ENCODE measurements at regions not wholly inside any gene's neighbourhood (a gene's known extent, or its start where the extent isn't known, plus 50 kb on each side); places are given as distances from the start of the nearest gene placed in this dataset.

GRCh38 chr3:76415384-76415783 lies 624.5 kb upstream of the ROBO2 start:
- TF ChIP-seq TSHZ2 (CRISPR knock-in tag; IDR thresholded peaks at IDR 0.05), result no peak
- TF ChIP-seq ZC3H10 (CRISPR knock-in tag; IDR thresholded peaks at IDR 0.05), result no peak
- TF ChIP-seq ARNTL (CRISPR knock-in tag; IDR thresholded peaks at IDR 0.05; ENCODE audit: borderline replicate concordance, low read depth), result no peak
- no peak for ATAC-seq

GRCh38 chr3:76429581-76430177 lies 610.2 kb upstream of the ROBO2 start:
- TF ChIP-seq CSRNP3 (CRISPR knock-in tag; IDR thresholded peaks at IDR 0.05) (no peak), CSDC2 (CRISPR knock-in tag; IDR thresholded peaks at IDR 0.05) (no peak), ZNF70 (CRISPR knock-in tag; IDR thresholded peaks at IDR 0.05) (no peak), ISL1 (CRISPR knock-in tag; IDR thresholded peaks at IDR 0.05) (no peak), ZNF565 (CRISPR knock-in tag; conservative IDR thresholded peaks at IDR 0.05; ENCODE audit: low read depth) (no peak), TSHZ2 (CRISPR knock-in tag; IDR thresholded peaks at IDR 0.05) (no peak), SNAI2 (CRISPR knock-in tag; IDR thresholded peaks at IDR 0.05) (no peak), PATZ1 (CRISPR knock-in tag; IDR thresholded peaks at IDR 0.05; ENCODE audit: borderline replicate concordance) (no peak), BACH2 (CRISPR knock-in tag; IDR thresholded peaks at IDR 0.05; ENCODE audit: borderline replicate concordance) (no peak)
- ATAC-seq, result no peak

- TF ChIP-seq, protein P1, sequence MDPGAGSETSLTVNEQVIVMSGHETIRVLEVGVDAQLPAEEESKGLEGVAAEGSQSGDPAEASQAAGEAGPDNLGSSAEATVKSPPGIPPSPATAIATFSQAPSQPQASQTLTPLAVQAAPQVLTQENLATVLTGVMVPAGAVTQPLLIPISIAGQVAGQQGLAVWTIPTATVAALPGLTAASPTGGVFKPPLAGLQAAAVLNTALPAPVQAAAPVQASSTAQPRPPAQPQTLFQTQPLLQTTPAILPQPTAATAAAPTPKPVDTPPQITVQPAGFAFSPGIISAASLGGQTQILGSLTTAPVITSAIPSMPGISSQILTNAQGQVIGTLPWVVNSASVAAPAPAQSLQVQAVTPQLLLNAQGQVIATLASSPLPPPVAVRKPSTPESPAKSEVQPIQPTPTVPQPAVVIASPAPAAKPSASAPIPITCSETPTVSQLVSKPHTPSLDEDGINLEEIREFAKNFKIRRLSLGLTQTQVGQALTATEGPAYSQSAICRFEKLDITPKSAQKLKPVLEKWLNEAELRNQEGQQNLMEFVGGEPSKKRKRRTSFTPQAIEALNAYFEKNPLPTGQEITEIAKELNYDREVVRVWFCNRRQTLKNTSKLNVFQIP (CRISPR knock-in tag; IDR thresholded peaks at IDR 0.05; ENCODE audit: borderline replicate concordance, low read depth), result no peak
- TF ChIP-seq ZFP3 (CRISPR knock-in tag; IDR thresholded peaks at IDR 0.05) (no peak), ZNF565 (CRISPR knock-in tag; conservative IDR thresholded peaks at IDR 0.05; ENCODE audit: low read depth) (no peak), CSRNP3 (CRISPR knock-in tag; IDR thresholded peaks at IDR 0.05) (no peak), ZNF70 (CRISPR knock-in tag; IDR thresholded peaks at IDR 0.05) (no peak), TOX (CRISPR knock-in tag; IDR thresholded peaks at IDR 0.05; ENCODE audit: borderline replicate concordance) (no peak), RARB (CRISPR knock-in tag; IDR thresholded peaks at IDR 0.05) (no peak), OSR1 (CRISPR knock-in tag; IDR thresholded peaks at IDR 0.05) (no peak), SNAI2 (CRISPR knock-in tag; IDR thresholded peaks at IDR 0.05) (no peak)
- TF ChIP-seq, protein P2, sequence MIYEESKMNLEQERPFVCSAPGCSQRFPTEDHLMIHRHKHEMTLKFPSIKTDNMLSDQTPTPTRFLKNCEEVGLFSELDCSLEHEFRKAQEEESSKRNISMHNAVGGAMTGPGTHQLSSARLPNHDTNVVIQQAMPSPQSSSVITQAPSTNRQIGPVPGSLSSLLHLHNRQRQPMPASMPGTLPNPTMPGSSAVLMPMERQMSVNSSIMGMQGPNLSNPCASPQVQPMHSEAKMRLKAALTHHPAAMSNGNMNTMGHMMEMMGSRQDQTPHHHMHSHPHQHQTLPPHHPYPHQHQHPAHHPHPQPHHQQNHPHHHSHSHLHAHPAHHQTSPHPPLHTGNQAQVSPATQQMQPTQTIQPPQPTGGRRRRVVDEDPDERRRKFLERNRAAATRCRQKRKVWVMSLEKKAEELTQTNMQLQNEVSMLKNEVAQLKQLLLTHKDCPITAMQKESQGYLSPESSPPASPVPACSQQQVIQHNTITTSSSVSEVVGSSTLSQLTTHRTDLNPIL (CRISPR knock-in tag; IDR thresholded peaks at IDR 0.05; ENCODE audit: low read depth), result no peak
- no peak for ATAC-seq
Observed at GRCh38 chr3:76432396-76432795, 607.5 kb upstream of the ROBO2 start.

Measured in SK-N-SH treated with all-trans-retinoic acid at 6 μM for 48 hours (cell line).